K562 (cell line): ENCODE measurements at regions not wholly inside any gene's neighbourhood (a gene's known extent, or its start where the extent isn't known, plus 50 kb on each side); places are given as distances from the start of the nearest gene placed in this dataset.

Experiments used
- ATAC-seq: fragments of 200-7000 bp; cut with Tn5 transposase; 3 replicates; pipeline ENCODE4 v1.9.1; 2020; ENCODE audit warnings: moderate library complexity
- BruUV-seq: library from RNA; stranded (reverse); fragments of 400-500 nt; replicated peaks from 2 replicates; lab custom pipeline; 2021; lab: Mats Ljungman, UMichigan
- CTCF ChIA-PET: fragments of 300-600 bp; formaldehyde crosslinking; extraction: SDS; loops from one replicate; lab custom pipeline; 2021; ENCODE audit warnings: low intra/inter-chr PET ratio; lab: Yijun Ruan, JAX
- POLR2A ChIA-PET: fragments of 300-600, 350-650 bp; sonication (Branson Sonifier 250); formaldehyde crosslinking; extraction: SDS; loops from one replicate; lab custom pipeline; 2021; ENCODE audit warnings: antibody characterized with exemption, inconsistent platforms; lab: Yijun Ruan, JAX
- DNase-seq, 4 experiments: peaks; one replicate each; pipeline versions ENCODE4 v3.0.0 to v3.0.0-alpha.2; 2011 to 2018; ENCODE audit warnings: low spot score in 3 of 4, mixed read lengths in 3 of 4; ENCODE audit errors: extremely low read depth in 1 of 4
- FAIRE-seq: peaks from 2 replicates; lab custom pipeline; 2011; peaks lifted over from hg19 to GRCh38; lab: Jason Lieb, UNC
- H2AFZ ChIP-seq: 2 replicates; pipeline ENCODE4 v1.6.0; 2011; ENCODE audit warnings: low read depth, low read length, control low read depth, inconsistent platforms
- H3K27ac ChIP-seq: fragments of 200-600 bp; 3 replicates; pipeline ENCODE4 v1.8.0; 2011; ENCODE audit warnings: low read depth, mild to moderate bottlenecking, control low read depth, inconsistent platforms, low read length, moderate library complexity, mixed read lengths; ENCODE audit errors: extremely low read depth
- H3K27me3 ChIP-seq, 2 experiments: fragments of 300-600 bp in 1 of 2; 2 replicates in 1 of 2; 3 replicates in 1 of 2; pipeline versions ENCODE4 v1.6.0 to v1.8.0; 2011; ENCODE audit warnings: inconsistent platforms in 2 of 2, low read length in 2 of 2, mild to moderate bottlenecking in 1 of 2, mixed read lengths in 1 of 2, moderate library complexity in 1 of 2; ENCODE audit not compliant: control insufficient read depth in 2 of 2, insufficient read depth in 2 of 2
- H3K36me3 ChIP-seq: fragments of 300-600 bp; 3 replicates; pipeline ENCODE4 v1.8.0; 2011; ENCODE audit warnings: mild to moderate bottlenecking, low read length, inconsistent platforms; ENCODE audit not compliant: control insufficient read depth, insufficient read depth
- H3K4me1 ChIP-seq, 2 experiments: fragments of 200-600 bp in 1 of 2; replicated peaks in 1 of 2; 2 replicates in 1 of 2; 3 replicates in 1 of 2; pipeline versions ENCODE4 v1.5.1 to v1.8.0; 2011; ENCODE audit warnings: inconsistent platforms in 2 of 2, low read length in 2 of 2, mild to moderate bottlenecking in 1 of 2, mixed read lengths in 1 of 2, moderate library complexity in 1 of 2; ENCODE audit not compliant: control insufficient read depth in 2 of 2, insufficient read depth in 2 of 2
- H3K4me2 ChIP-seq: 2 replicates; pipeline ENCODE4 v1.6.1; 2011; ENCODE audit warnings: low read length, control low read depth, inconsistent platforms, mixed read lengths; ENCODE audit not compliant: insufficient read depth
- H3K4me3 ChIP-seq: fragments of 200-600 bp; sonication (generic), shearing (Covaris generic); 2 replicates; pipeline ENCODE4 v1.5.1; 2016; ENCODE audit warnings: control low read depth, inconsistent platforms
- H3K79me2 ChIP-seq: fragments of 200-600 bp; 3 replicates; pipeline ENCODE4 v1.8.0; 2011; ENCODE audit warnings: low read length, inconsistent platforms; ENCODE audit not compliant: control insufficient read depth, insufficient read depth
- H3K9ac ChIP-seq, 2 experiments: 2 replicates each; pipeline versions ENCODE4 v1.6.0 to v1.6.1; 2011; ENCODE audit warnings: low read depth in 2 of 2, low read length in 2 of 2, control low read depth in 1 of 2, inconsistent platforms in 1 of 2, mild to moderate bottlenecking in 1 of 2, mixed read lengths in 1 of 2; ENCODE audit not compliant: insufficient read depth in 1 of 2
- H3K9me1 ChIP-seq: one replicate; pipeline ENCODE4 v1.6.0; 2011; ENCODE audit warnings: inconsistent platforms, mild to moderate bottlenecking, low read length, moderate library complexity; ENCODE audit not compliant: control insufficient read depth, insufficient read depth
- H3K9me3 ChIP-seq: replicated peaks from 2 replicates; pipeline ENCODE4 v1.5.1; 2011; ENCODE audit warnings: low read depth, low read length, inconsistent platforms; ENCODE audit not compliant: control insufficient read depth, insufficient read depth
- H4K20me1 ChIP-seq: replicated peaks from 2 replicates; pipeline ENCODE4 v1.6.1; 2011; ENCODE audit warnings: low read length, inconsistent platforms, mixed read lengths; ENCODE audit not compliant: control insufficient read depth, insufficient read depth
- ARNT ChIP-seq, 2 experiments: fragments of 450-650 bp; IDR thresholded peaks; 2 replicates each; pipeline ENCODE4 v1.6.1; 2016; ENCODE audit warnings: mild to moderate bottlenecking in 1 of 2
- CBFB ChIP-seq: sonication (generic); formaldehyde crosslinking; IDR thresholded peaks from 2 replicates; pipeline ENCODE4 v1.4.0; 2020; ENCODE audit warnings: mild to moderate bottlenecking, missing genetic modification reagents
- FIP1L1 ChIP-seq: fragments of 200-400 bp; formaldehyde crosslinking; IDR thresholded peaks from 2 replicates; pipeline ENCODE4 v1.6.1; 2018; ENCODE audit warnings: mild to moderate bottlenecking, low read depth, low read length; ENCODE audit not compliant: poor library complexity, severe bottlenecking
- FOXA1 ChIP-seq: fragments of 450-650 bp; IDR thresholded peaks from 2 replicates; pipeline ENCODE4 v1.6.1; 2016; ENCODE audit warnings: mild to moderate bottlenecking, borderline replicate concordance
- HMG20A ChIP-seq: fragments of 450-650 bp; formaldehyde crosslinking; conservative IDR thresholded peaks from 2 replicates; pipeline ENCODE4 v1.4.0; 2020; ENCODE audit warnings: mild to moderate bottlenecking, mixed read lengths
- KLF16 ChIP-seq: IDR thresholded peaks from 2 replicates; pipeline ENCODE4 v1.6.1; 2016; ENCODE audit warnings: antibody characterized with exemption
- L3MBTL2 ChIP-seq: fragments of 450-650 bp; IDR thresholded peaks from 2 replicates; pipeline ENCODE4 v1.6.1; 2016; ENCODE audit warnings: mild to moderate bottlenecking, moderate library complexity
- LEF1 ChIP-seq: fragments of 450-650 bp; IDR thresholded peaks from 2 replicates; pipeline ENCODE4 v1.6.1; 2016; ENCODE audit warnings: mild to moderate bottlenecking
- MBD2 ChIP-seq: sonication (generic); IDR thresholded peaks from 2 replicates; pipeline ENCODE4 v1.6.1; 2016; ENCODE audit warnings: low read depth, borderline replicate concordance
- NEUROD1 ChIP-seq: fragments of 150-350 bp; IDR thresholded peaks from 2 replicates; pipeline ENCODE4 v1.6.1; 2014; ENCODE audit warnings: borderline replicate concordance, low read length, low read depth; ENCODE audit not compliant: partially characterized antibody
- PHTF2 ChIP-seq: fragments of 250-450 bp; sonication (Bioruptor Pico); IDR thresholded peaks from 2 replicates; pipeline ENCODE4 v1.5.0; 2021; ENCODE audit warnings: mild to moderate bottlenecking
- PTBP1 ChIP-seq: fragments of 200-400 bp; formaldehyde crosslinking; IDR thresholded peaks from 2 replicates; pipeline ENCODE4 v1.6.1; 2017; ENCODE audit warnings: low read depth, low read length
- RBM15 ChIP-seq: fragments of 200-400 bp; formaldehyde crosslinking; IDR thresholded peaks from 2 replicates; pipeline ENCODE4 v1.6.1; 2018; ENCODE audit warnings: mild to moderate bottlenecking, low read length, moderate library complexity; ENCODE audit not compliant: insufficient read depth
- ZNF224 ChIP-seq: sonication (generic); formaldehyde crosslinking; IDR thresholded peaks from 2 replicates; pipeline ENCODE4 v1.8.0; 2022; ENCODE audit warnings: mild to moderate bottlenecking, missing genetic modification reagents
- WGBS: fragments of 100-300 bp; shearing (Covaris generic); methylation state at CpG from one replicate; pipeline ENCODE4 v1.1.6; 2016; ENCODE audit warnings: low coverage, mixed read lengths; ENCODE audit not compliant: insufficient coverage; ENCODE audit errors: missing lambda C conversion rate; 5-methylcytosine and 5-hydroxymethylcytosine counted together
- in situ Hi-C: fragments of 300-500 bp; cut with MboI; formaldehyde crosslinking; loops from 4 replicates; pipeline ENCODE4 v1.15.0; 2018; ENCODE audit warnings: inconsistent platforms, mixed read lengths
- intact Hi-C: fragments of 100-400 bp; cut with micrococcal nuclease; formaldehyde crosslinking; loops from 2 replicates; pipeline ENCODE4 v1.14.2; 2022
- TF ChIP-seq, protein P1 (sequence below): fragments of 250-450 bp; sonication (Bioruptor Pico); IDR thresholded peaks from 2 replicates; pipeline ENCODE4 v1.5.0; 2021
- TF ChIP-seq, protein P2 (sequence below): sonication (generic); formaldehyde crosslinking; IDR thresholded peaks from 2 replicates; pipeline ENCODE4 v1.5.0; 2020; ENCODE audit warnings: missing genetic modification reagents

DNA sequence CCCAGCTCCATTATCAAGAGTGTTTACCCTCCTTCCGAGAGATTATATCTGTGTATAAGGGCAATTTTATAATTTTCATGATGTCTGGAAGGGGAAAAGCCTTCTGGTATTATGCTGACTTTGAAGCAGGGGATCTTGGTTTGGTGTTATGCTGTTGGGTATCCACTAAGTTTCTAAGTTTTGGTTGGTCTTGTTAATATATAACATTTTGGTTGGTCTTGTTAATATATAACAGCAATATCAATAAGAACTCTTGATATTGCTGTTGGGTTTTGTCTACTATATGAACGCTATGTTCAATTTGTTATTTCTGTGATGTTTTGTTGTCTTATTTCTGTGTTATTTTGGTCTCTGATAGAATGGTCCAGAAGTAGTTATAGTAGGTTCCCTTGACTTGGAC lies 349.2 kb upstream of the LRFN5 start:
- BruUV-seq: no TSS peak
- Histone ChIP-seq H3K4me2 (no peak overlapping the region), H3K4me1 (no peaks in the 10 kb centered on the region), H2AFZ (no peak overlapping the region), H3K79me2 (no peaks in the 10 kb centered on the region), H3K27ac (no peak overlapping the region), H3K9ac (no peak overlapping the region), H4K20me1 (no peaks in the 10 kb centered on the region), H3K9me3 (no peaks in the 10 kb centered on the region), H3K4me3 (no peak overlapping the region), H3K9me1 (no peaks in the 10 kb centered on the region), H3K36me3 (no peaks in the 10 kb centered on the region), H3K27me3 (no peaks in the 10 kb centered on the region)
- in situ Hi-C loops: no loop called here
- ChIA-PET POLR2A (no interaction called here), CTCF (no interaction called here)
- 4% methylated on average over 2 of the region's 2 CpGs for WGBS
- FAIRE-seq: no peak
- ATAC-seq: no peak
- intact Hi-C loops: no loop called here
- no peak for DNase-seq
- no peak for TF ChIP-seq PHTF2 (CRISPR knock-in tag)

DNA sequence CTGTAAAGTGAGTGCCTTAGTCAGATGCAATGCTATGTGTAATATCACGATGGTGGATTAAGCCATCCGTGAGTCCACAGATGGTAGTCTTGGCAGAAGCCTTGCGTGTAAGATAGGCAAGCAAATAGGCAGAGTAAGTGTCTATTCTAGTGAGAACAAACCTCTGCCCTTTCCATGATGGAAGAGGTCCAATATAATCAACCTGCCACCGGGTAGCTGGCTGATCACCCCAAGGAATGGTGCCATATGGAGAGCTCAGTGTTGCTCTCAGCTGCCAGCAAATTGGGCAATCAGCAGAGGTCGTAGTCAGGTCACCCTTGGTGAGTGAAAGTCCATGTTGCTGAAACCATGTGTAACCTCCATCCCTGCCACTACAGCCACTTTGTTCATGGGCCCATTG lies 371.2 kb upstream of the LRFN5 start:
- in situ Hi-C loops: no loop called here
- ATAC-seq: no peak
- intact Hi-C loops: no loop called here
- no peak overlapping the region for H2AFZ ChIP-seq
- H3K4me2 ChIP-seq: no peak overlapping the region
- H3K79me2 ChIP-seq: no peaks in the 10 kb centered on the region
- no peaks in the 10 kb centered on the region for H3K4me1 ChIP-seq
- no peak overlapping the region for H3K9ac ChIP-seq
- H3K27me3 ChIP-seq: no peaks in the 10 kb centered on the region
- H3K9me3 ChIP-seq: no peaks in the 10 kb centered on the region
- H3K27ac ChIP-seq: no peak overlapping the region
- WGBS: 0% methylated on average over 5 of the region's 5 CpGs
- BruUV-seq: no TSS peak
- H3K4me3 ChIP-seq: no peak overlapping the region
- POLR2A ChIA-PET: no interaction called here
- H3K9me1 ChIP-seq: no peaks in the 10 kb centered on the region
- TF ChIP-seq LEF1 (no peak), FOXA1 (no peak), L3MBTL2 (no peak), HMG20A (no peak), NEUROD1 (no peak), ZNF224 (CRISPR knock-in tag) (no peak), RBM15 (no peak), PTBP1 (no peak), CBFB (no peak), ARNT (IDR thresholded peaks at IDR 0.05) (no peak), KLF16 (no peak), MBD2 (no peak), FIP1L1 (no peak)
- TF ChIP-seq, protein P1, sequence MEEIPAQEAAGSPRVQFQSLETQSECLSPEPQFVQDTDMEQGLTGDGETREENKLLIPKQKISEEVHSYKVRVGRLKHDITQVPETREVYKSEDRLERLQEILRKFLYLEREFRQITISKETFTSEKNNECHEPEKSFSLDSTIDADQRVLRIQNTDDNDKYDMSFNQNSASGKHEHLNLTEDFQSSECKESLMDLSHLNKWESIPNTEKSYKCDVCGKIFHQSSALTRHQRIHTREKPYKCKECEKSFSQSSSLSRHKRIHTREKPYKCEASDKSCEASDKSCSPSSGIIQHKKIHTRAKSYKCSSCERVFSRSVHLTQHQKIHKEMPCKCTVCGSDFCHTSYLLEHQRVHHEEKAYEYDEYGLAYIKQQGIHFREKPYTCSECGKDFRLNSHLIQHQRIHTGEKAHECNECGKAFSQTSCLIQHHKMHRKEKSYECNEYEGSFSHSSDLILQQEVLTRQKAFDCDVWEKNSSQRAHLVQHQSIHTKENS (CRISPR knock-in tag): no peak
- TF ChIP-seq, protein P2, sequence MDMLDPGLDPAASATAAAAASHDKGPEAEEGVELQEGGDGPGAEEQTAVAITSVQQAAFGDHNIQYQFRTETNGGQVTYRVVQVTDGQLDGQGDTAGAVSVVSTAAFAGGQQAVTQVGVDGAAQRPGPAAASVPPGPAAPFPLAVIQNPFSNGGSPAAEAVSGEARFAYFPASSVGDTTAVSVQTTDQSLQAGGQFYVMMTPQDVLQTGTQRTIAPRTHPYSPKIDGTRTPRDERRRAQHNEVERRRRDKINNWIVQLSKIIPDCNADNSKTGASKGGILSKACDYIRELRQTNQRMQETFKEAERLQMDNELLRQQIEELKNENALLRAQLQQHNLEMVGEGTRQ (CRISPR knock-in tag): no peak
- CTCF ChIA-PET: no interaction called here
- no peaks in the 10 kb centered on the region for H4K20me1 ChIP-seq
- DNase-seq: no peak
- no peak for FAIRE-seq
- no peaks in the 10 kb centered on the region for H3K36me3 ChIP-seq
